Cardiac muscle cell (in vitro differentiated cells and primary cell): ENCODE measurements at regions not wholly inside any gene's neighbourhood (a gene's known extent, or its start where the extent isn't known, plus 50 kb on each side); places are given as distances from the start of the nearest gene placed in this dataset.

Experiments used
- DNase-seq, 2 donors: peaks; one replicate each; pipeline versions ENCODE4 v3.0.0 to v3.0.0-alpha.2; 2010 to 2017; ENCODE audit warnings: low read depth in 1 of 2, low spot score in 1 of 2
- H3K27ac ChIP-seq: fragments of 200-600 bp; sonication (generic); 2 replicates; pipeline ENCODE4 v1.5.1; 2016
- H3K27me3 ChIP-seq: fragments of 200-600 bp; sonication (generic); 2 replicates; pipeline ENCODE4 v1.6.0; 2016; ENCODE audit warnings: control low read depth
- H3K36me3 ChIP-seq: fragments of 200-600 bp; sonication (generic); 2 replicates; pipeline ENCODE4 v1.5.1; 2016; ENCODE audit warnings: control low read depth
- H3K4me1 ChIP-seq: fragments of 200-600 bp; sonication (generic); 2 replicates; pipeline ENCODE4 v1.8.1; 2017; ENCODE audit warnings: low read depth, mild to moderate bottlenecking, mixed run types
- H3K4me3 ChIP-seq: fragments of 200-600 bp; sonication (generic); 2 replicates; pipeline ENCODE4 v1.5.1; 2016; ENCODE audit warnings: mild to moderate bottlenecking
- H3K9me3 ChIP-seq: fragments of 200-600 bp; sonication (generic); 2 replicates; pipeline ENCODE4 v1.5.1; 2017; ENCODE audit warnings: low read depth, mild to moderate bottlenecking, control low read depth
- TF ChIP-seq, protein P1 (sequence below): IDR thresholded peaks from 2 replicates; pipeline ENCODE4 v1.5.1; 2012; ENCODE audit warnings: low read depth, mild to moderate bottlenecking, low read length

DNA sequence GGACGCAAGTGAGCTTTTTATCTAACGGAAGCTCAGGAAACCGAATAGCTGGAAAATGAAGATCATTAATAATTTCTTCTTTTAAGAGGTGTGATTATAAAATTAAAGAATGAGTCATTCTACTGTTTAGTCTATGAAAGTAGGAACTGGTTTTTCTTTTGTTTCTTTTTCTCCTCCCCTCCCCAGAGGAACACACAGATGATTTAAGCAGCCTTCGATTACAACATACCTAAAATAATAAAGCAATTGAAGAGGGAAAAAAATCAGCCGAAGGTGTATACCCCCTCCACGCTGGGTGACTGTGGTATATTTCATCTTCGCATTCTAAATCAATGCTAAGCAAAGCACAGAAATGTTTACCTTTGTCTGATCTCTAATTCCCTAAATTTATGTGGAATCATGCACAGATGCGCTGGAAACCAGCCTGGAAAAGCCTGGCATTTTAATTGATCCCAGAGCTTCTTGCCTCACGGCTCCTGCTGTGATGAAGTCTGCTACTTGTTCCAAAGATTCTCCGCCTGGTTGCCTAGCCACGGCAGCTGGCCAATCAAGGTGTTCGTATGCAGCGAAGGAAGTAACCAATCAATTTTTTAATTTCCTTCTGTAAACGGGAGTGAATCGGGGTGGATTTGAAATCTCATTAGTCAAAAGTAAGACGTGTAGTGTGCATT is 133.9 kb downstream of the FANCF start:
- Histone ChIP-seq H3K9me3 (no peaks in the 10 kb centered on the region), H3K27me3 (no peaks in the 10 kb centered on the region), H3K27ac (no peak overlapping the region), H3K36me3 (no peaks in the 10 kb centered on the region), H3K4me3 (no peak overlapping the region), H3K4me1 (no peaks in the 10 kb centered on the region)
- TF ChIP-seq, protein P1, sequence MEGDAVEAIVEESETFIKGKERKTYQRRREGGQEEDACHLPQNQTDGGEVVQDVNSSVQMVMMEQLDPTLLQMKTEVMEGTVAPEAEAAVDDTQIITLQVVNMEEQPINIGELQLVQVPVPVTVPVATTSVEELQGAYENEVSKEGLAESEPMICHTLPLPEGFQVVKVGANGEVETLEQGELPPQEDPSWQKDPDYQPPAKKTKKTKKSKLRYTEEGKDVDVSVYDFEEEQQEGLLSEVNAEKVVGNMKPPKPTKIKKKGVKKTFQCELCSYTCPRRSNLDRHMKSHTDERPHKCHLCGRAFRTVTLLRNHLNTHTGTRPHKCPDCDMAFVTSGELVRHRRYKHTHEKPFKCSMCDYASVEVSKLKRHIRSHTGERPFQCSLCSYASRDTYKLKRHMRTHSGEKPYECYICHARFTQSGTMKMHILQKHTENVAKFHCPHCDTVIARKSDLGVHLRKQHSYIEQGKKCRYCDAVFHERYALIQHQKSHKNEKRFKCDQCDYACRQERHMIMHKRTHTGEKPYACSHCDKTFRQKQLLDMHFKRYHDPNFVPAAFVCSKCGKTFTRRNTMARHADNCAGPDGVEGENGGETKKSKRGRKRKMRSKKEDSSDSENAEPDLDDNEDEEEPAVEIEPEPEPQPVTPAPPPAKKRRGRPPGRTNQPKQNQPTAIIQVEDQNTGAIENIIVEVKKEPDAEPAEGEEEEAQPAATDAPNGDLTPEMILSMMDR: no peak
- no peak for DNase-seq

DNA sequence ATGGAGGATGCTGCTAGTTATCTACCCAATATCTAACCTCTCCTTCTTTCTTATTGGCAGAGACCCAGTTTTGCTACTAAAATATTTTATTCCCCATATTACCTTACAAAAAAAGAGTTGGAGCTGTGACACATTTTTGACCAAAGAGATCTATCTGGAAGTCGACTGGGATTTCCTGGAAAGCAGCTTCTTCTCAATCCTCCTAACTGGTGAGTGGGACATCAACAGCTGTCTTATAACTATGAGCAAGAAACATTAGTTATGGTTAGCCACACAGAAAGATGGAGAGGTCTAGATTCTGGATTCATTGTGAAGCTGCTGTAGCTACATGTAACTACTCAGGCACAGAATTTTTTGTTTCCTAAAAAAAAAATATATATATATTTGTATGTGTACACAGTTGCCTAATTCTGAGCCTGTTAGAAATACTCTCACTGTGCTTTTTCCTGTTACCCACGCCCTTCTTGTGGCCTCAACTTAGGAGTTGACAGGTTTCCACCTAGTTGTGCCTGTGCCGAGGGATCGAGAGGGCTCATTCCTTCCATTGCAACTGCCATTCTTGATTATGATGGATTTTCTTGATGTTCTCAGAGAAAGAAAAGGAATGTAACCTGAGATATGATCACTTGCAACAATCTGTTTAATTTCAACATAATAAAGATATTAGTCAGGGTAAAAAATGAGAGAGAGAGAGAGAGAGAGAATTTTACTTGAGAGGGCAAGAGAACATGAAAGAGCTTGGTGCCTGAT is 142.0 kb downstream of the SLC17A6 start:
- no peaks in the 10 kb centered on the region for H3K27me3 ChIP-seq
- H3K27ac ChIP-seq: no peak overlapping the region
- no peaks in the 10 kb centered on the region for H3K36me3 ChIP-seq
- no peak overlapping the region for H3K4me3 ChIP-seq
- no peaks in the 10 kb centered on the region for H3K9me3 ChIP-seq
- TF ChIP-seq, protein P1: no peak
- H3K4me1 ChIP-seq: peaks cover 6% of the 10 kb centered on the region
- DNase-seq: no peak

DNA sequence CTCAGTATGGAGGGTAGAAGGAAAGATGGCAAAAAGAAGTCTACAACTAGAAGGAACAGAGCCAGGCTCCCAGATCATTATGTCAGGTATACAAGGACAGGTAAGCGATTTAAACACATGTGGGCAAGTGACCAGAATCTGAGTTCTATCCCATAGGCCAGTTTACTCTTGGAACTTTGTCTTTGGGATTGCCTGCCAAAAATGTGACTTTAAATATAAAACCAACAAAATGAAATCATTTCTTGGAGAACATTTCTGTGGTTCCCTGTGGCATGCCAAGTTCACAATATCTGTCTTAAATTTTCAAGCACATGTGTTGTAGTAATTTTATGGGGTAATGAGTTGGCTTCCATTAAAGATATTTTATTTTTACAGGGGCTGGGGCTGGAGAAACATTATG is 141.0 kb downstream of the SLC17A6 start:
- no peak for DNase-seq
- no peaks in the 10 kb centered on the region for H3K36me3 ChIP-seq
- TF ChIP-seq, protein P1: no peak
- H3K4me1 ChIP-seq: peaks cover 6% of the 10 kb centered on the region
- no peak overlapping the region for H3K27ac ChIP-seq
- H3K9me3 ChIP-seq: no peaks in the 10 kb centered on the region
- no peaks in the 10 kb centered on the region for H3K27me3 ChIP-seq
- no peak overlapping the region for H3K4me3 ChIP-seq

- TF ChIP-seq, protein P1: no peak
- Histone ChIP-seq H3K27ac (no peak overlapping the region), H3K36me3 (no peaks in the 10 kb centered on the region), H3K4me3 (no peak overlapping the region), H3K9me3 (no peaks in the 10 kb centered on the region), H3K27me3 (no peaks in the 10 kb centered on the region), H3K4me1 (peaks cover 6% of the 10 kb centered on the region)
- DNase-seq: no peak
These were observed 140.0 kb downstream of the SLC17A6 start for GRCh38 chr11:22478169-22478568.

GRCh38 chr11:22477312-22477711 is 139.1 kb downstream of the SLC17A6 start:
- H3K4me1 ChIP-seq: peaks cover 6% of the 10 kb centered on the region
- no peaks in the 10 kb centered on the region for H3K36me3 ChIP-seq
- no peak for DNase-seq
- H3K27me3 ChIP-seq: no peaks in the 10 kb centered on the region
- H3K9me3 ChIP-seq: no peaks in the 10 kb centered on the region
- no peak overlapping the region for H3K27ac ChIP-seq
- H3K4me3 ChIP-seq: no peak overlapping the region
- TF ChIP-seq, protein P1: no peak
